H9 (cell line): ENCODE measurements at regions not wholly inside any gene's neighbourhood (a gene's known extent, or its start where the extent isn't known, plus 50 kb on each side); places are given as distances from the start of the nearest gene placed in this dataset.

Experiments
- DNase-seq: peaks from one replicate; pipeline ENCODE4 v3.0.0-alpha.2; 2017
- H2AFZ ChIP-seq: one replicate; pipeline ENCODE4 v1.6.1; 2013; ENCODE audit warnings: mild to moderate bottlenecking, low read length, control low read depth, moderate library complexity
- H2AK5ac ChIP-seq: 2 replicates; pipeline ENCODE4 v1.6.1; 2013; ENCODE audit warnings: low read length, control low read depth, mixed read lengths; ENCODE audit not compliant: insufficient read length
- H2BK120ac ChIP-seq: one replicate; pipeline ENCODE4 v1.6.1; 2013; ENCODE audit warnings: low read depth, mild to moderate bottlenecking, low read length, control low read depth, inconsistent platforms; ENCODE audit not compliant: poor library complexity, severe bottlenecking
- H2BK12ac ChIP-seq: 2 replicates; pipeline ENCODE4 v1.6.1; 2013; ENCODE audit warnings: low read length, control low read depth, mixed read lengths, low read depth; ENCODE audit not compliant: insufficient read length
- H2BK15ac ChIP-seq: 2 replicates; pipeline ENCODE4 v1.6.1; 2013; ENCODE audit warnings: low read depth, low read length, control low read depth
- H2BK20ac ChIP-seq: one replicate; pipeline ENCODE4 v1.6.1; 2013; ENCODE audit warnings: low read depth, mild to moderate bottlenecking, low read length, control low read depth, inconsistent platforms; ENCODE audit not compliant: poor library complexity, severe bottlenecking
- H2BK5ac ChIP-seq: 2 replicates; pipeline ENCODE4 v1.6.1; 2013; ENCODE audit warnings: low read length, control low read depth, mixed read lengths; ENCODE audit not compliant: insufficient read length
- H3K14ac ChIP-seq: 2 replicates; pipeline ENCODE4 v1.6.1; 2013; ENCODE audit warnings: low read length, control low read depth; ENCODE audit not compliant: insufficient read depth
- H3K18ac ChIP-seq: 2 replicates; pipeline ENCODE4 v1.6.1; 2013; ENCODE audit warnings: low read depth, mild to moderate bottlenecking, mixed read lengths, low read length, control low read depth; ENCODE audit not compliant: insufficient read length
- H3K23ac ChIP-seq: 2 replicates; pipeline ENCODE4 v1.6.1; 2013; ENCODE audit warnings: low read length, control low read depth, mixed read lengths, low read depth; ENCODE audit not compliant: insufficient read length
- H3K23me2 ChIP-seq: 2 replicates; pipeline ENCODE4 v1.6.1; 2013; ENCODE audit warnings: low read depth, mild to moderate bottlenecking, mixed read lengths, low read length, control low read depth; ENCODE audit not compliant: insufficient read length, poor library complexity, severe bottlenecking
- H3K27ac ChIP-seq: 2 replicates; pipeline ENCODE4 v1.5.1; 2013; ENCODE audit warnings: low read length, control low read depth, mixed read lengths, low read depth; ENCODE audit not compliant: insufficient read length
- H3K27me3 ChIP-seq: 2 replicates; pipeline ENCODE4 v1.6.1; 2013; ENCODE audit warnings: low read length, control low read depth, inconsistent platforms; ENCODE audit not compliant: insufficient read depth
- H3K4ac ChIP-seq: 2 replicates; pipeline ENCODE4 v1.6.1; 2013; ENCODE audit warnings: low read depth, mild to moderate bottlenecking, control low read depth, inconsistent platforms, low read length, moderate library complexity
- H3K4me1 ChIP-seq: 2 replicates; pipeline ENCODE4 v1.6.1; 2013; ENCODE audit warnings: low read length, control low read depth, inconsistent platforms; ENCODE audit not compliant: insufficient read depth
- H3K4me2 ChIP-seq: 2 replicates; pipeline ENCODE4 v1.6.1; 2013; ENCODE audit warnings: low read length, control low read depth, mixed read lengths; ENCODE audit not compliant: insufficient read length, insufficient read depth
- H3K56ac ChIP-seq: 2 replicates; pipeline ENCODE4 v1.6.1; 2013; ENCODE audit warnings: low read depth, mild to moderate bottlenecking, mixed read lengths, low read length, control low read depth; ENCODE audit not compliant: insufficient read length
- H3K79me1 ChIP-seq: 2 replicates; pipeline ENCODE4 v1.6.1; 2013; ENCODE audit warnings: low read depth, mild to moderate bottlenecking, moderate library complexity, low read length, control low read depth, inconsistent platforms; ENCODE audit not compliant: insufficient read depth, poor library complexity, severe bottlenecking
- H3K79me2 ChIP-seq: 2 replicates; pipeline ENCODE4 v1.6.1; 2013; ENCODE audit warnings: low read length, control low read depth, inconsistent platforms; ENCODE audit not compliant: insufficient read depth
- H3K9ac ChIP-seq: 2 replicates; pipeline ENCODE4 v1.6.1; 2013; ENCODE audit warnings: low read length, control low read depth, mixed read lengths; ENCODE audit not compliant: insufficient read length; ENCODE audit errors: extremely low read depth
- H3K9me3 ChIP-seq: one replicate; pipeline ENCODE4 v1.6.1; 2013; ENCODE audit warnings: low read depth, low read length, inconsistent platforms; ENCODE audit not compliant: control insufficient read depth
- H3T11ph ChIP-seq: one replicate; pipeline ENCODE4 v1.6.1; 2013; ENCODE audit warnings: mild to moderate bottlenecking, low read length, control low read depth, inconsistent platforms
- H4K20me1 ChIP-seq: one replicate; pipeline ENCODE4 v1.6.1; 2013; ENCODE audit not compliant: control insufficient read depth, insufficient read length, insufficient read depth
- H4K5ac ChIP-seq: 2 replicates; pipeline ENCODE4 v1.6.1; 2013; ENCODE audit warnings: low read depth, mild to moderate bottlenecking, mixed read lengths, low read length, control low read depth; ENCODE audit not compliant: insufficient read length
- H4K8ac ChIP-seq: replicated peaks from 2 replicates; pipeline ENCODE4 v1.6.1; 2013; ENCODE audit warnings: low read length, control low read depth, mixed read lengths, low read depth; ENCODE audit not compliant: insufficient read length
- H4K91ac ChIP-seq: 2 replicates; pipeline ENCODE4 v1.6.1; 2013; ENCODE audit warnings: low read depth, mild to moderate bottlenecking, moderate library complexity, mixed read lengths, low read length, control low read depth; ENCODE audit not compliant: insufficient read length
- H3K27ac Mint-ChIP-seq, 3 experiments: 2 replicates in 2 of 3; 3 replicates in 1 of 3; pipeline ENCODE4 v1.8.0; 2020 to 2021; ENCODE audit warnings: mixed read lengths in 3 of 3, mild to moderate bottlenecking in 1 of 3, moderate library complexity in 1 of 3
- H3K27me3 Mint-ChIP-seq: 2 replicates; pipeline ENCODE4 v1.8.0; 2021; ENCODE audit warnings: low read depth, mild to moderate bottlenecking, moderate library complexity, mixed read lengths
- H3K36me3 Mint-ChIP-seq, 3 experiments: 2 replicates in 2 of 3; 3 replicates in 1 of 3; pipeline ENCODE4 v1.8.0; 2020 to 2021; ENCODE audit warnings: low read depth in 3 of 3, mixed read lengths in 3 of 3; ENCODE audit not compliant: insufficient read depth in 1 of 3
- H3K4me1 Mint-ChIP-seq, 2 experiments: 2 replicates each; pipeline ENCODE4 v1.8.0; 2020; ENCODE audit warnings: mixed read lengths in 2 of 2
- H3K4me3 Mint-ChIP-seq, 2 experiments: 2 replicates in 1 of 2; 3 replicates in 1 of 2; pipeline ENCODE4 v1.8.0; 2020 to 2021; ENCODE audit warnings: mild to moderate bottlenecking in 2 of 2, mixed read lengths in 2 of 2, moderate library complexity in 1 of 2
- H3K9me3 Mint-ChIP-seq, 2 experiments: 2 replicates in 1 of 2; 3 replicates in 1 of 2; pipeline ENCODE4 v1.8.0; 2020; ENCODE audit warnings: mild to moderate bottlenecking in 2 of 2, mixed read lengths in 2 of 2, moderate library complexity in 1 of 2
- WGBS: extraction: QIAGEN DNeasy Blood & Tissue Kit; methylation state at CpG from one replicate; pipeline ENCODE4 v1.1.7; 2013; ENCODE audit warnings: missing lambda C conversion rate, low lambda C conversion rate, mixed read lengths; ENCODE audit not compliant: insufficient read length; ENCODE audit errors: extremely low coverage; 5-methylcytosine and 5-hydroxymethylcytosine counted together
- TF ChIP-seq, protein P1 (sequence below): fragments of 200-600 bp; sonication (generic); conservative IDR thresholded peaks from 3 replicates; pipeline ENCODE4 v1.8.0; 2021; ENCODE audit warnings: antibody characterized with exemption, mild to moderate bottlenecking

DNA sequence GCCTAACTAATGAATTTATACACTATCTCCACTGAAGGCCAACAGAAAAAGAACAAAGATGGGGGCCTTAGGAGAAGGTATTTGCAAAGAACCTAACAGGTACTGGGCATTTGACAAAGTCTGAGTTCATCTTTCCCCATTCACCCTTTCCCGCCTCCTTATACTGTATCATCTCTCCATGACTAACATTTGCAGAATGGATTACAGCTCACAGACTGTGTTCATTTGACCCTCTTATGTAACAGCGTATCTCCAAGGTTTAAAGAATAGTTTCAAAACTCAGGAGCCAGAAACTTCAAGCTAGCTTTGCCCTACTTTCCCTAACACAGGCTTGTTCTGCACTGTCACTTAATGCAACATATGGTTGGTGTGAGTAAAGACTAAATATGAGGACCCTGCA is 238.7 kb upstream of the CELF2 start:
- Histone ChIP-seq H3K23me2 (no peaks in the 10 kb centered on the region), H2AFZ (no peak overlapping the region), H4K91ac (no peak overlapping the region), H3T11ph (no peak overlapping the region), H3K4me2 (no peak overlapping the region), H2BK12ac (no peak overlapping the region), H3K79me2 (no peaks in the 10 kb centered on the region), H3K23ac (no peak overlapping the region), H2BK120ac (no peak overlapping the region), H3K9me3 (no peaks in the 10 kb centered on the region), H3K9ac (no peak overlapping the region), H2BK20ac (no peak overlapping the region), H3K4ac (no peak overlapping the region), H3K27ac (no peak overlapping the region), H3K27me3 (no peaks in the 10 kb centered on the region), H4K5ac (no peak overlapping the region), H3K18ac (no peak overlapping the region), H3K14ac (no peak overlapping the region), H4K8ac (no peak overlapping the region), H2BK15ac (no peak overlapping the region), H3K79me1 (no peaks in the 10 kb centered on the region), H2BK5ac (no peak overlapping the region), H2AK5ac (no peak overlapping the region), H3K4me1 (no peaks in the 10 kb centered on the region), H4K20me1 (no peaks in the 10 kb centered on the region), H3K56ac (no peak overlapping the region)
- H3K27me3 Mint-ChIP-seq: no peaks in the 10 kb centered on the region
- peaks cover 3 to 10% of the 10 kb centered on the region in 2 experiments; a peak in 4 of 5 replicates for H3K9me3 Mint-ChIP-seq
- no peak overlapping the region for H3K4me3 Mint-ChIP-seq
- H3K36me3 Mint-ChIP-seq: peaks cover 0 to 6% (median 0%) of the 10 kb centered on the region in 3 experiments; a peak in 3 of 7 replicates
- no peak for DNase-seq
- no peak overlapping the region for H3K27ac Mint-ChIP-seq
- WGBS: no CpG with 5 or more reads among the region's 2 CpGs
- H3K4me1 Mint-ChIP-seq: no peaks in the 10 kb centered on the region
- TF ChIP-seq, protein P1, sequence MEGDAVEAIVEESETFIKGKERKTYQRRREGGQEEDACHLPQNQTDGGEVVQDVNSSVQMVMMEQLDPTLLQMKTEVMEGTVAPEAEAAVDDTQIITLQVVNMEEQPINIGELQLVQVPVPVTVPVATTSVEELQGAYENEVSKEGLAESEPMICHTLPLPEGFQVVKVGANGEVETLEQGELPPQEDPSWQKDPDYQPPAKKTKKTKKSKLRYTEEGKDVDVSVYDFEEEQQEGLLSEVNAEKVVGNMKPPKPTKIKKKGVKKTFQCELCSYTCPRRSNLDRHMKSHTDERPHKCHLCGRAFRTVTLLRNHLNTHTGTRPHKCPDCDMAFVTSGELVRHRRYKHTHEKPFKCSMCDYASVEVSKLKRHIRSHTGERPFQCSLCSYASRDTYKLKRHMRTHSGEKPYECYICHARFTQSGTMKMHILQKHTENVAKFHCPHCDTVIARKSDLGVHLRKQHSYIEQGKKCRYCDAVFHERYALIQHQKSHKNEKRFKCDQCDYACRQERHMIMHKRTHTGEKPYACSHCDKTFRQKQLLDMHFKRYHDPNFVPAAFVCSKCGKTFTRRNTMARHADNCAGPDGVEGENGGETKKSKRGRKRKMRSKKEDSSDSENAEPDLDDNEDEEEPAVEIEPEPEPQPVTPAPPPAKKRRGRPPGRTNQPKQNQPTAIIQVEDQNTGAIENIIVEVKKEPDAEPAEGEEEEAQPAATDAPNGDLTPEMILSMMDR: no peak
